GM12891 (cell line): ENCODE measurements at regions not wholly inside any gene's neighbourhood (a gene's known extent, or its start where the extent isn't known, plus 50 kb on each side); places are given as distances from the start of the nearest gene placed in this dataset.

Experiments
- DNase-seq: peaks from one replicate; pipeline ENCODE4 v3.0.0; 2011; ENCODE audit warnings: low spot score; ENCODE audit not compliant: insufficient read length
- FAIRE-seq: peaks from 2 replicates; lab custom pipeline; 2011; peaks lifted over from hg19 to GRCh38; lab: Jason Lieb, UNC
- PAX5 ChIP-seq: IDR thresholded peaks from 2 replicates; pipeline ENCODE4 v1.6.1; 2011; ENCODE audit warnings: low read length, moderate library complexity, mild to moderate bottlenecking; ENCODE audit not compliant: insufficient read depth, severe bottlenecking
- POLR2A ChIP-seq: IDR thresholded peaks from 2 replicates; pipeline ENCODE4 v1.6.1; 2011; ENCODE audit warnings: low read depth, low read length, control low read depth
- POLR2AphosphoS5 ChIP-seq: IDR thresholded peaks from 2 replicates; pipeline ENCODE4 v1.6.1; 2011; ENCODE audit warnings: low read depth, low read length, control low read depth
- POU2F2 ChIP-seq: IDR thresholded peaks from 2 replicates; pipeline ENCODE4 v1.6.1; 2011; ENCODE audit warnings: low read depth, mild to moderate bottlenecking, control low read depth, low read length, moderate library complexity
- SPI1 ChIP-seq: IDR thresholded peaks from 2 replicates; pipeline ENCODE4 v1.6.1; 2011; ENCODE audit warnings: low read depth, low read length, control low read depth
- TAF1 ChIP-seq: IDR thresholded peaks from 2 replicates; pipeline ENCODE4 v1.6.1; 2011; ENCODE audit warnings: low read depth, low read length, control low read depth

GRCh38 chr13:112144616-112145550, 77.9 kb downstream of the SOX1 start:
- no peak for TF ChIP-seq POU2F2
- TF ChIP-seq TAF1, result no peak
- no peak for TF ChIP-seq PAX5
- TF ChIP-seq POLR2AphosphoS5, result no peak
- TF ChIP-seq POLR2A, result no peak
- TF ChIP-seq SPI1, result no peak
- DNase-seq, result no peak
- no peak for FAIRE-seq

GRCh38 chr13:112145551-112146360, 78.8 kb downstream of the SOX1 start:
- no peak for TF ChIP-seq PAX5
- no peak for TF ChIP-seq TAF1
- no peak for TF ChIP-seq POU2F2
- TF ChIP-seq POLR2AphosphoS5, result no peak
- no peak for TF ChIP-seq SPI1
- TF ChIP-seq POLR2A, result no peak
- FAIRE-seq, result no peak

GRCh38 chr13:112150352-112150751, 83.4 kb downstream of the SOX1 start:
- FAIRE-seq (no peak), DNase-seq (no peak)
- TF ChIP-seq SPI1, result no peak
- no peak for TF ChIP-seq POLR2AphosphoS5
- TF ChIP-seq PAX5, result no peak
- no peak for TF ChIP-seq POU2F2
- TF ChIP-seq TAF1, result no peak
- TF ChIP-seq POLR2A, result no peak

More at GRCh38 chr13:112145551-112146360, 78.8 kb downstream of the SOX1 start:
- DNase-seq, result no peak

- FAIRE-seq (no peak), DNase-seq (no peak)
- no peak for TF ChIP-seq TAF1
- TF ChIP-seq POU2F2, result no peak
- TF ChIP-seq SPI1, result no peak
- no peak for TF ChIP-seq POLR2AphosphoS5
- TF ChIP-seq POLR2A, result no peak
- no peak for TF ChIP-seq PAX5
Measured at GRCh38 chr13:112152846-112153245, 85.9 kb downstream of the SOX1 start.

GRCh38 chr13:112153364-112153763, 86.4 kb downstream of the SOX1 start:
- TF ChIP-seq SPI1 (no peak), TAF1 (no peak), POU2F2 (no peak), PAX5 (no peak), POLR2A (no peak), POLR2AphosphoS5 (no peak)

GRCh38 chr13:112153846-112154245, 86.9 kb downstream of the SOX1 start:
- FAIRE-seq (no peak), DNase-seq (no peak)
- TF ChIP-seq SPI1 (no peak), TAF1 (no peak), POLR2AphosphoS5 (no peak), POU2F2 (no peak), PAX5 (no peak), POLR2A (no peak)

More at GRCh38 chr13:112153364-112153763, 86.4 kb downstream of the SOX1 start:
- no peak for DNase-seq
- FAIRE-seq, result no peak

- DNase-seq (no peak), FAIRE-seq (no peak)
- TF ChIP-seq PAX5, result no peak
- no peak for TF ChIP-seq POU2F2
- TF ChIP-seq POLR2AphosphoS5, result no peak
- no peak for TF ChIP-seq SPI1
- TF ChIP-seq TAF1, result no peak
- no peak for TF ChIP-seq POLR2A
Measured at GRCh38 chr13:112154301-112155060, 87.5 kb downstream of the SOX1 start.

GRCh38 chr13:112158961-112159360, 92.0 kb downstream of the SOX1 start:
- DNase-seq, result no peak
- no peak for FAIRE-seq
- TF ChIP-seq PAX5 (no peak), POU2F2 (no peak), POLR2AphosphoS5 (no peak), POLR2A (no peak), SPI1 (no peak), TAF1 (no peak)

GRCh38 chr13:112159575-112160547, 92.9 kb downstream of the SOX1 start:
- no peak for DNase-seq
- FAIRE-seq, result no peak
- TF ChIP-seq PAX5, result no peak
- no peak for TF ChIP-seq POU2F2
- TF ChIP-seq POLR2A, result no peak
- TF ChIP-seq SPI1, result no peak
